ENCODE measurements at regions not wholly inside any gene's neighbourhood (a gene's known extent, or its start where the extent isn't known, plus 50 kb on each side); places are given as distances from the start of the nearest gene placed in this dataset.

GRCh38 chr5:73314395-73315257 lies 134.0 kb downstream of the FOXD1 start:
- Histone ChIP-seq H3K27ac (no peak overlapping the region), H3K4me1 (peaks cover 15% of the 10 kb centered on the region), H3K9me3 (no peaks in the 10 kb centered on the region), H3K4me3 (no peak overlapping the region), H3K27me3 (no peaks in the 10 kb centered on the region), H3K9ac (no peak overlapping the region), H3K36me3 (no peaks in the 10 kb centered on the region), H4K20me1 (no peaks in the 10 kb centered on the region), H3K4me2 (no peak overlapping the region)
- TF ChIP-seq Cebpa-rat (IDR thresholded peaks at IDR 0.05), result no peak

- Histone ChIP-seq H3K9ac (no peak overlapping the region), H3K27ac (no peak overlapping the region), H3K36me3 (no peaks in the 10 kb centered on the region), H3K4me2 (peak overlapping the region; percentile 52), H4K20me1 (no peaks in the 10 kb centered on the region), H3K27me3 (no peaks in the 10 kb centered on the region), H3K9me3 (no peaks in the 10 kb centered on the region), H3K4me3 (no peak overlapping the region), H3K4me1 (peaks cover 15% of the 10 kb centered on the region)
- no peak for TF ChIP-seq Cebpa-rat (IDR thresholded peaks at IDR 0.05)
These were observed 135.6 kb downstream of the FOXD1 start for GRCh38 chr5:73312872-73313510.

GRCh38 chr5:73312146-73312871 lies 136.3 kb downstream of the FOXD1 start:
- H3K27ac ChIP-seq, result no peak overlapping the region
- H4K20me1 ChIP-seq, result no peaks in the 10 kb centered on the region
- no peak overlapping the region for H3K9ac ChIP-seq
- H3K4me2 ChIP-seq, result peak overlapping the region; percentile 52
- no peaks in the 10 kb centered on the region for H3K9me3 ChIP-seq
- TF ChIP-seq Cebpa-rat (IDR thresholded peaks at IDR 0.05), result no peak
- no peak overlapping the region for H3K4me3 ChIP-seq
- H3K27me3 ChIP-seq, result no peaks in the 10 kb centered on the region
- H3K4me1 ChIP-seq, result peaks cover 18% of the 10 kb centered on the region
- H3K36me3 ChIP-seq, result no peaks in the 10 kb centered on the region

- TF ChIP-seq Cebpa-rat (IDR thresholded peaks at IDR 0.05), result no peak
- Histone ChIP-seq H3K36me3 (no peaks in the 10 kb centered on the region), H3K4me3 (no peak overlapping the region), H3K4me1 (peaks cover 26% of the 10 kb centered on the region), H3K27me3 (no peaks in the 10 kb centered on the region), H3K9me3 (no peaks in the 10 kb centered on the region), H4K20me1 (no peaks in the 10 kb centered on the region), H3K4me2 (peak overlapping the region; percentile 52; the same call in 1 of the 2 replicates), H3K9ac (no peak overlapping the region), H3K27ac (no peak overlapping the region)
These were observed 137.1 kb downstream of the FOXD1 start for GRCh38 chr5:73311291-73312110.

GRCh38 chr5:73307645-73308355 lies 134.8 kb downstream of the TMEM174 start:
- peaks cover 7% of the 10 kb centered on the region; the same call in 1 of the 2 replicates for H3K27me3 ChIP-seq
- peaks cover 16% of the 10 kb centered on the region for H3K9me3 ChIP-seq
- no peaks in the 10 kb centered on the region for H4K20me1 ChIP-seq
- H3K4me2 ChIP-seq, result no peak overlapping the region
- no peak for TF ChIP-seq Cebpa-rat (IDR thresholded peaks at IDR 0.05)
- no peaks in the 10 kb centered on the region for H3K36me3 ChIP-seq
- peaks cover 29% of the 10 kb centered on the region for H3K4me1 ChIP-seq
- H3K27ac ChIP-seq, result no peak overlapping the region
- H3K4me3 ChIP-seq, result no peak overlapping the region
- no peak overlapping the region for H3K9ac ChIP-seq

- peaks cover 15% of the 10 kb centered on the region for H3K27me3 ChIP-seq
These were observed 133.8 kb downstream of the TMEM174 start for GRCh38 chr5:73306741-73307275.

GRCh38 chr5:73306078-73306719 lies 133.2 kb downstream of the TMEM174 start:
- H3K36me3 ChIP-seq, result no peaks in the 10 kb centered on the region
- H3K4me1 ChIP-seq, result peaks cover 15% of the 10 kb centered on the region
- H3K27me3 ChIP-seq, result peaks cover 21% of the 10 kb centered on the region
- peak overlapping the region; percentile 8; the same call in 1 of the 2 replicates for H3K4me2 ChIP-seq
- peaks cover 32% of the 10 kb centered on the region for H3K9me3 ChIP-seq
- no peak for TF ChIP-seq Cebpa-rat (IDR thresholded peaks at IDR 0.05)
- H4K20me1 ChIP-seq, result no peaks in the 10 kb centered on the region
- H3K27ac ChIP-seq, result no peak overlapping the region
- H3K4me3 ChIP-seq, result no peak overlapping the region
- no peak overlapping the region for H3K9ac ChIP-seq

More at GRCh38 chr5:73306741-73307275, 133.8 kb downstream of the TMEM174 start:
- Histone ChIP-seq H3K4me1 (peaks cover 19% of the 10 kb centered on the region), H4K20me1 (no peaks in the 10 kb centered on the region), H3K4me3 (no peak overlapping the region), H3K36me3 (no peaks in the 10 kb centered on the region), H3K27ac (no peak overlapping the region), H3K9ac (no peak overlapping the region), H3K9me3 (peaks cover 26% of the 10 kb centered on the region), H3K4me2 (peak overlapping the region; percentile 8; the same call in 1 of the 2 replicates)
- no peak for TF ChIP-seq Cebpa-rat (IDR thresholded peaks at IDR 0.05)

GRCh38 chr5:73305386-73305785 lies 132.4 kb downstream of the TMEM174 start:
- peaks cover 40% of the 10 kb centered on the region for H3K9me3 ChIP-seq
- H3K4me1 ChIP-seq, result peaks cover 15% of the 10 kb centered on the region
- H3K27me3 ChIP-seq, result peaks cover 29% of the 10 kb centered on the region

More at GRCh38 chr5:73305386-73305785, 132.4 kb downstream of the TMEM174 start:
- H4K20me1 ChIP-seq, result no peaks in the 10 kb centered on the region
- no peak overlapping the region for H3K9ac ChIP-seq
- no peak overlapping the region for H3K4me3 ChIP-seq
- H3K27ac ChIP-seq, result no peak overlapping the region
- no peak for TF ChIP-seq Cebpa-rat (IDR thresholded peaks at IDR 0.05)
- H3K4me2 ChIP-seq, result no peak overlapping the region
- H3K36me3 ChIP-seq, result no peaks in the 10 kb centered on the region
